AG04450 (cell line): ENCODE measurements at regions not wholly inside any gene's neighbourhood (a gene's known extent, or its start where the extent isn't known, plus 50 kb on each side); places are given as distances from the start of the nearest gene placed in this dataset.

ENCODE experiments used
- CTCF ChIA-PET: fragments of 300-600, 350-600 bp; formaldehyde crosslinking; extraction: SDS; loops from one replicate; lab custom pipeline; 2022; ENCODE audit warnings: antibody characterized with exemption, inconsistent platforms; lab: Charles Lee
- POLR2A ChIA-PET: fragments of 350-600 bp; formaldehyde crosslinking; extraction: SDS; loops from one replicate; lab custom pipeline; 2021; ENCODE audit warnings: antibody characterized with exemption, inconsistent platforms; lab: Yijun Ruan, JAX
- DNase-seq: peaks from one replicate; pipeline ENCODE4 v3.0.0-alpha.2; 2011; ENCODE audit warnings: low read depth, low spot score
- H3K27ac ChIP-seq: one replicate; pipeline ENCODE4 v1.5.1; 2012; ENCODE audit warnings: low read depth, low read length, control low read depth
- H3K27me3 ChIP-seq: one replicate; pipeline ENCODE4 v1.6.0; 2012; ENCODE audit warnings: low read length; ENCODE audit not compliant: control insufficient read depth, insufficient read depth
- H3K4me3 ChIP-seq: 2 replicates; pipeline ENCODE4 v1.5.1; 2011; ENCODE audit warnings: mild to moderate bottlenecking, low read depth, low read length, control low read depth
- H3K9me3 ChIP-seq: 2 replicates; pipeline ENCODE4 v1.5.1; 2012; ENCODE audit warnings: low read length; ENCODE audit not compliant: control insufficient read depth, insufficient read depth
- CTCF ChIP-seq: IDR thresholded peaks from 2 replicates; pipeline ENCODE4 v1.5.1; 2011; ENCODE audit warnings: low read depth, low read length, control low read depth, inconsistent platforms

GRCh38 chr10:125548356-125548755 is 134.6 kb downstream of the TEX36 start:
- ChIA-PET POLR2A (no interaction called here), CTCF (no interaction called here)
- no peak for TF ChIP-seq CTCF

GRCh38 chr10:125547010-125547650 is 135.8 kb downstream of the TEX36 start:
- POLR2A ChIA-PET: no interaction called here
- CTCF ChIA-PET: no interaction called here

More at GRCh38 chr10:125548356-125548755, 134.6 kb downstream of the TEX36 start:
- no peak overlapping the region for H3K4me3 ChIP-seq
- H3K9me3 ChIP-seq: no peaks in the 10 kb centered on the region
- no peaks in the 10 kb centered on the region for H3K27me3 ChIP-seq
- H3K27ac ChIP-seq: no peak overlapping the region
- no peak for DNase-seq

GRCh38 chr10:125543796-125544195 is 139.2 kb downstream of the TEX36 start:
- Histone ChIP-seq H3K27me3 (no peaks in the 10 kb centered on the region), H3K4me3 (no peak overlapping the region), H3K9me3 (no peaks in the 10 kb centered on the region), H3K27ac (no peak overlapping the region)
- no peak for DNase-seq
- TF ChIP-seq CTCF: no peak
- ChIA-PET CTCF (no interaction called here), POLR2A (no interaction called here)

More at GRCh38 chr10:125547010-125547650, 135.8 kb downstream of the TEX36 start:
- DNase-seq: no peak
- Histone ChIP-seq H3K9me3 (no peaks in the 10 kb centered on the region), H3K27ac (no peak overlapping the region), H3K4me3 (no peak overlapping the region), H3K27me3 (no peaks in the 10 kb centered on the region)
- TF ChIP-seq CTCF: no peak

GRCh38 chr10:125538947-125539731 is 143.8 kb downstream of the TEX36 start:
- ChIA-PET POLR2A (interaction anchor here (0.5 kb wide), 1 partner anchor 124 kb away, joined by 4 read pairs; no protein-coding TSS in a partner anchor), CTCF (no interaction called here)
- no peak for DNase-seq
- TF ChIP-seq CTCF: no peak
- H3K9me3 ChIP-seq: no peaks in the 10 kb centered on the region
- no peak overlapping the region for H3K4me3 ChIP-seq
- H3K27me3 ChIP-seq: no peaks in the 10 kb centered on the region
- H3K27ac ChIP-seq: no peak overlapping the region

- POLR2A ChIA-PET: no interaction called here
Measured at GRCh38 chr10:125536236-125536635, 146.7 kb downstream of the TEX36 start.

More at GRCh38 chr10:125536236-125536635, 146.7 kb downstream of the TEX36 start:
- no peaks in the 10 kb centered on the region for H3K27me3 ChIP-seq
- H3K4me3 ChIP-seq: no peak overlapping the region
- no peak for TF ChIP-seq CTCF
- H3K9me3 ChIP-seq: no peaks in the 10 kb centered on the region
- CTCF ChIA-PET: no interaction called here
- no peak for DNase-seq
- H3K27ac ChIP-seq: no peak overlapping the region
